H1 (cell line): ENCODE measurements at regions not wholly inside any gene's neighbourhood (a gene's known extent, or its start where the extent isn't known, plus 50 kb on each side); places are given as distances from the start of the nearest gene placed in this dataset.

ENCODE experiments used
- CREB1 ChIP-seq: IDR thresholded peaks from 2 replicates; pipeline ENCODE4 v1.6.1; 2012; ENCODE audit warnings: inconsistent platforms
- EP300 ChIP-seq, 2 experiments: IDR thresholded peaks; 1 replicate in 1 of 2; 2 replicates in 1 of 2; pipeline ENCODE4 v1.6.1; 2011 to 2012; ENCODE audit warnings: low read depth in 2 of 2, low read length in 2 of 2, mild to moderate bottlenecking in 2 of 2, borderline replicate concordance in 1 of 2, inconsistent platforms in 1 of 2, moderate library complexity in 1 of 2
- POLR2AphosphoS5 ChIP-seq: IDR thresholded peaks from 2 replicates; pipeline ENCODE4 v1.6.1; 2011; ENCODE audit warnings: low read depth, low read length
- RAD21 ChIP-seq, 2 experiments: IDR thresholded peaks in 1 of 2; conservative IDR thresholded peaks in 1 of 2; 2 replicates each; pipeline ENCODE4 v1.6.1; 2011; ENCODE audit warnings: low read depth in 2 of 2, low read length in 2 of 2, improper control_type of control experiment in 1 of 2, inconsistent platforms in 1 of 2, mild to moderate bottlenecking in 1 of 2, moderate library complexity in 1 of 2
- RFX5 ChIP-seq: IDR thresholded peaks from 2 replicates; pipeline ENCODE4 v1.6.1; 2011; ENCODE audit warnings: low read depth, low read length, improper control_type of control experiment, borderline replicate concordance
- TF ChIP-seq, protein P1 (sequence below), 3 experiments: IDR thresholded peaks; 1 replicate in 2 of 3; 2 replicates in 1 of 3; pipeline versions ENCODE4 v1.5.1 to v1.6.1; 2011; ENCODE audit warnings: low read length in 3 of 3, mild to moderate bottlenecking in 3 of 3, inconsistent platforms in 2 of 3, low read depth in 1 of 3, moderate library complexity in 1 of 3; ENCODE audit not compliant: insufficient read depth in 1 of 3; ENCODE audit errors: control extremely low read depth in 1 of 3
- TF ChIP-seq, protein P2 (sequence below): IDR thresholded peaks from 2 replicates; pipeline ENCODE4 v1.6.1; 2012; ENCODE audit warnings: inconsistent platforms

DNA sequence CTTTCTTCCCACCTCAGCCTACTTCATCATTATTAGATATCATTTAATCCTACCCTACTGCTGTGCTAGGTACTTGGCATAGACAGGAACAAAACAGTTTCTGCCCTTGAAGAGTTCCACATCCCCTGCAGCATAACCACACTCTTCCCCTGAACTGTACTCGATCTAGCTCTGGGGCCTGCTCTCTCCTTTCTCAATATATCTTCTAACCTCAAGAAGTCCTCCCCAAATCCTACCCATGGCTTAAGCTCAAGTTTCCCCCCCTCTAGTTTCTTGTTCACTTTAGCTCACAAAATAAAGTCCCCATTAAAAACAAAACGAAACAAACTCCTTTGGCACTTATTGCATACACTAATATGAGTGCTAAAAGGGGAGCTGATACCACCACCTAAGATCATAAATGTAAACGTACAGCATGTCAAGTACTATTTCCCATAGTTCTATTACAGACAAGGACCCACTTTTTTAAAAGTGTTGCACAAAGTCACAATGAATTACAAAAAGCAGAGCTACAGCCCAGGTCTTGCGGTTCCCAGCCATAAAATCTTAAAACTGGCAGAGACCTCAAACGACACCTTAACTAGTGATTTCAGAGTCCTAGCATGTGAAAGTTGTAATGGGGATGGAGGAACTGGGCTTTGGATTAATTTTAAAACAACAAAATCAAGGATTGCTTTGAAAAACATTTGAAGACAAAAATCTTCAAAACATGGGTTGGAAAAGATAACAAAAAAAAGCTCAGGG, 80.7 kb downstream of the PTPDC1 start:
- TF ChIP-seq, protein P1, sequence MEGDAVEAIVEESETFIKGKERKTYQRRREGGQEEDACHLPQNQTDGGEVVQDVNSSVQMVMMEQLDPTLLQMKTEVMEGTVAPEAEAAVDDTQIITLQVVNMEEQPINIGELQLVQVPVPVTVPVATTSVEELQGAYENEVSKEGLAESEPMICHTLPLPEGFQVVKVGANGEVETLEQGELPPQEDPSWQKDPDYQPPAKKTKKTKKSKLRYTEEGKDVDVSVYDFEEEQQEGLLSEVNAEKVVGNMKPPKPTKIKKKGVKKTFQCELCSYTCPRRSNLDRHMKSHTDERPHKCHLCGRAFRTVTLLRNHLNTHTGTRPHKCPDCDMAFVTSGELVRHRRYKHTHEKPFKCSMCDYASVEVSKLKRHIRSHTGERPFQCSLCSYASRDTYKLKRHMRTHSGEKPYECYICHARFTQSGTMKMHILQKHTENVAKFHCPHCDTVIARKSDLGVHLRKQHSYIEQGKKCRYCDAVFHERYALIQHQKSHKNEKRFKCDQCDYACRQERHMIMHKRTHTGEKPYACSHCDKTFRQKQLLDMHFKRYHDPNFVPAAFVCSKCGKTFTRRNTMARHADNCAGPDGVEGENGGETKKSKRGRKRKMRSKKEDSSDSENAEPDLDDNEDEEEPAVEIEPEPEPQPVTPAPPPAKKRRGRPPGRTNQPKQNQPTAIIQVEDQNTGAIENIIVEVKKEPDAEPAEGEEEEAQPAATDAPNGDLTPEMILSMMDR (IDR thresholded peaks at IDR 0.05; ENCODE audit: control extremely low read depth in 1 of 3, insufficient read depth in 1 of 3, low read depth in 1 of 3, low read length in 3 of 3) = no peak
- TF ChIP-seq RFX5 = no peak
- no peak for TF ChIP-seq EP300 (IDR thresholded peaks at IDR 0.05; ENCODE audit: borderline replicate concordance in 1 of 2, low read depth in 2 of 2, low read length in 2 of 2)
- TF ChIP-seq CREB1 = no peak
- TF ChIP-seq, protein P2, sequence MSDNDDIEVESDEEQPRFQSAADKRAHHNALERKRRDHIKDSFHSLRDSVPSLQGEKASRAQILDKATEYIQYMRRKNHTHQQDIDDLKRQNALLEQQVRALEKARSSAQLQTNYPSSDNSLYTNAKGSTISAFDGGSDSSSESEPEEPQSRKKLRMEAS = no peak
- TF ChIP-seq RAD21 (IDR thresholded peaks at IDR 0.05 in 1 of 2, conservative IDR thresholded peaks at IDR 0.05 in 1 of 2; ENCODE audit: low read depth in 2 of 2, low read length in 2 of 2) = no peak
- TF ChIP-seq POLR2AphosphoS5 = no peak
